K562 (cell line): ENCODE measurements at regions not wholly inside any gene's neighbourhood (a gene's known extent, or its start where the extent isn't known, plus 50 kb on each side); places are given as distances from the start of the nearest gene placed in this dataset.

ENCODE experiments used
- CBFB ChIP-seq: sonication (generic); formaldehyde crosslinking; IDR thresholded peaks from 2 replicates; pipeline ENCODE4 v1.4.0; 2020; ENCODE audit warnings: mild to moderate bottlenecking, missing genetic modification reagents
- EHMT2 ChIP-seq: fragments of 450-650 bp; IDR thresholded peaks from 2 replicates; pipeline ENCODE4 v1.6.1; 2018; ENCODE audit warnings: antibody characterized with exemption
- ILK ChIP-seq: fragments of 450-650 bp; IDR thresholded peaks from 2 replicates; pipeline ENCODE4 v1.6.1; 2016; ENCODE audit warnings: missing genetic modification characterization, low read depth, mild to moderate bottlenecking, missing compliant biosample characterization, moderate library complexity, borderline replicate concordance
- MXD1 ChIP-seq: fragments of 250-450 bp; sonication (Bioruptor Pico); IDR thresholded peaks from 2 replicates; pipeline ENCODE4 v1.8.0; 2021; ENCODE audit warnings: borderline replicate concordance, mild to moderate bottlenecking, moderate library complexity; ENCODE audit not compliant: poor library complexity, severe bottlenecking
- RAD51 ChIP-seq: fragments of 450-650 bp; IDR thresholded peaks from 2 replicates; pipeline ENCODE4 v1.7.1; 2016; ENCODE audit warnings: low read depth, mild to moderate bottlenecking, borderline replicate concordance
- SMARCA4 ChIP-seq: fragments of 450-650 bp; IDR thresholded peaks from 2 replicates; pipeline ENCODE4 v1.6.1; 2016
- TRIM24 ChIP-seq, 2 experiments: fragments of 450-650 bp; IDR thresholded peaks; 2 replicates each; pipeline ENCODE4 v1.6.1; 2016
- U2AF1 ChIP-seq: fragments of 200-400 bp; formaldehyde crosslinking; optimal IDR thresholded peaks from 2 replicates; pipeline ENCODE3; 2017; ENCODE audit warnings: mild to moderate bottlenecking, low read depth, low read length, moderate library complexity
- ZNF655 ChIP-seq: fragments of 250-450 bp; sonication (Bioruptor Pico); IDR thresholded peaks from 2 replicates; pipeline ENCODE4 v1.5.0; 2021
- TF ChIP-seq, protein P1 (sequence below): fragments of 250-450 bp; sonication (Bioruptor Pico); IDR thresholded peaks from 2 replicates; pipeline ENCODE4 v1.5.0; 2022; ENCODE audit warnings: mild to moderate bottlenecking
- TF ChIP-seq, protein P2 (sequence below), 2 experiments: fragments of 450-650 bp in 1 of 2; sonication (generic) in 1 of 2; formaldehyde crosslinking in 1 of 2; IDR thresholded peaks; 2 replicates each; pipeline versions ENCODE4 v1.7.1 to v1.9.0; 2016 to 2022; ENCODE audit warnings: inconsistent platforms in 1 of 2, mild to moderate bottlenecking in 1 of 2, missing genetic modification reagents in 1 of 2
- TF ChIP-seq, protein P3 (sequence below): fragments of 450-650 bp; conservative IDR thresholded peaks from 2 replicates; pipeline ENCODE4 v1.6.1; 2016; ENCODE audit warnings: missing genetic modification characterization, low read depth, mild to moderate bottlenecking, missing compliant biosample characterization, moderate library complexity
- TF ChIP-seq, protein P4 (sequence below): fragments of 450-650 bp; IDR thresholded peaks from 2 replicates; pipeline ENCODE4 v1.6.1; 2016; ENCODE audit warnings: low read depth, mild to moderate bottlenecking, moderate library complexity

DNA sequence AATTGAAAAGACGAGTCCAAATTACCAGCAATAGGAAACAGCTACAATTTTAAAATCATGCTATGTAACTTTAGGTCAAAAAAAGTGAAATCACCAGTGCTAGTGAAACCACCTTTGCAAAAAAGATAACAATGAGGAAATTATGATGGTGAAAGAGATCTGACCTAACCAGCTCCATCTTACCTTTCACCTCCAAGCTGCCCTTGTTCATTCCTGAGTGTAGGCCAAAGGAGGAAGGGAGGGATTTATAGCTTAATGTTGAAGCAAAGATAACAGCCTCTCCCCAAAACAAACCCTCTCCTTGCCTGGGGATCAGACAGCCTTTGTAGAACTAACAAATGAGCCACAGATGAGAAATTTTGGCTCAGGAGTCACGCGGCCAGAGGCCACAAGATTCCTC is 83.2 kb upstream of the EIF5 start (continued):
- TF ChIP-seq EHMT2 (no peak), SMARCA4 (no peak), ILK (tag) (no peak), CBFB (CRISPR knock-in tag) (no peak), RAD51 (no peak), TRIM24 (IDR thresholded peaks at IDR 0.05) (no peak), ZNF655 (no peak), MXD1 (CRISPR knock-in tag) (no peak), U2AF1 (no peak)
- TF ChIP-seq, protein P1, sequence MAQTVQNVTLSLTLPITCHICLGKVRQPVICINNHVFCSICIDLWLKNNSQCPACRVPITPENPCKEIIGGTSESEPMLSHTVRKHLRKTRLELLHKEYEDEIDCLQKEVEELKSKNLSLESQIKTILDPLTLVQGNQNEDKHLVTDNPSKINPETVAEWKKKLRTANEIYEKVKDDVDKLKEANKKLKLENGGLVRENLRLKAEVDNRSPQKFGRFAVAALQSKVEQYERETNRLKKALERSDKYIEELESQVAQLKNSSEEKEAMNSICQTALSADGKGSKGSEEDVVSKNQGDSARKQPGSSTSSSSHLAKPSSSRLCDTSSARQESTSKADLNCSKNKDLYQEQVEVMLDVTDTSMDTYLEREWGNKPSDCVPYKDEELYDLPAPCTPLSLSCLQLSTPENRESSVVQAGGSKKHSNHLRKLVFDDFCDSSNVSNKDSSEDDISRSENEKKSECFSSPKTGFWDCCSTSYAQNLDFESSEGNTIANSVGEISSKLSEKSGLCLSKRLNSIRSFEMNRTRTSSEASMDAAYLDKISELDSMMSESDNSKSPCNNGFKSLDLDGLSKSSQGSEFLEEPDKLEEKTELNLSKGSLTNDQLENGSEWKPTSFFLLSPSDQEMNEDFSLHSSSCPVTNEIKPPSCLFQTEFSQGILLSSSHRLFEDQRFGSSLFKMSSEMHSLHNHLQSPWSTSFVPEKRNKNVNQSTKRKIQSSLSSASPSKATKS (CRISPR knock-in tag): no peak
- TF ChIP-seq, protein P2, sequence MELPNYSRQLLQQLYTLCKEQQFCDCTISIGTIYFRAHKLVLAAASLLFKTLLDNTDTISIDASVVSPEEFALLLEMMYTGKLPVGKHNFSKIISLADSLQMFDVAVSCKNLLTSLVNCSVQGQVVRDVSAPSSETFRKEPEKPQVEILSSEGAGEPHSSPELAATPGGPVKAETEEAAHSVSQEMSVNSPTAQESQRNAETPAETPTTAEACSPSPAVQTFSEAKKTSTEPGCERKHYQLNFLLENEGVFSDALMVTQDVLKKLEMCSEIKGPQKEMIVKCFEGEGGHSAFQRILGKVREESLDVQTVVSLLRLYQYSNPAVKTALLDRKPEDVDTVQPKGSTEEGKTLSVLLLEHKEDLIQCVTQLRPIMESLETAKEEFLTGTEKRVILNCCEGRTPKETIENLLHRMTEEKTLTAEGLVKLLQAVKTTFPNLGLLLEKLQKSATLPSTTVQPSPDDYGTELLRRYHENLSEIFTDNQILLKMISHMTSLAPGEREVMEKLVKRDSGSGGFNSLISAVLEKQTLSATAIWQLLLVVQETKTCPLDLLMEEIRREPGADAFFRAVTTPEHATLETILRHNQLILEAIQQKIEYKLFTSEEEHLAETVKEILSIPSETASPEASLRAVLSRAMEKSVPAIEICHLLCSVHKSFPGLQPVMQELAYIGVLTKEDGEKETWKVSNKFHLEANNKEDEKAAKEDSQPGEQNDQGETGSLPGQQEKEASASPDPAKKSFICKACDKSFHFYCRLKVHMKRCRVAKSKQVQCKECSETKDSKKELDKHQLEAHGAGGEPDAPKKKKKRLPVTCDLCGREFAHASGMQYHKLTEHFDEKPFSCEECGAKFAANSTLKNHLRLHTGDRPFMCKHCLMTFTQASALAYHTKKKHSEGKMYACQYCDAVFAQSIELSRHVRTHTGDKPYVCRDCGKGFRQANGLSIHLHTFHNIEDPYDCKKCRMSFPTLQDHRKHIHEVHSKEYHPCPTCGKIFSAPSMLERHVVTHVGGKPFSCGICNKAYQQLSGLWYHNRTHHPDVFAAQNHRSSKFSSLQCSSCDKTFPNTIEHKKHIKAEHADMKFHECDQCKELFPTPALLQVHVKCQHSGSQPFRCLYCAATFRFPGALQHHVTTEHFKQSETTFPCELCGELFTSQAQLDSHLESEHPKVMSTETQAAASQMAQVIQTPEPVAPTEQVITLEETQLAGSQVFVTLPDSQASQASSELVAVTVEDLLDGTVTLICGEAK (IDR thresholded peaks at IDR 0.05): no peak
- TF ChIP-seq, protein P2 (CRISPR knock-in tag; IDR thresholded peaks at IDR 0.05): no peak
- TF ChIP-seq, protein P3, sequence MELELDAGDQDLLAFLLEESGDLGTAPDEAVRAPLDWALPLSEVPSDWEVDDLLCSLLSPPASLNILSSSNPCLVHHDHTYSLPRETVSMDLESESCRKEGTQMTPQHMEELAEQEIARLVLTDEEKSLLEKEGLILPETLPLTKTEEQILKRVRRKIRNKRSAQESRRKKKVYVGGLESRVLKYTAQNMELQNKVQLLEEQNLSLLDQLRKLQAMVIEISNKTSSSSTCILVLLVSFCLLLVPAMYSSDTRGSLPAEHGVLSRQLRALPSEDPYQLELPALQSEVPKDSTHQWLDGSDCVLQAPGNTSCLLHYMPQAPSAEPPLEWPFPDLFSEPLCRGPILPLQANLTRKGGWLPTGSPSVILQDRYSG (tag): peak; percentile 43; the same call in 1 of the 2 replicates
- TF ChIP-seq, protein P4, sequence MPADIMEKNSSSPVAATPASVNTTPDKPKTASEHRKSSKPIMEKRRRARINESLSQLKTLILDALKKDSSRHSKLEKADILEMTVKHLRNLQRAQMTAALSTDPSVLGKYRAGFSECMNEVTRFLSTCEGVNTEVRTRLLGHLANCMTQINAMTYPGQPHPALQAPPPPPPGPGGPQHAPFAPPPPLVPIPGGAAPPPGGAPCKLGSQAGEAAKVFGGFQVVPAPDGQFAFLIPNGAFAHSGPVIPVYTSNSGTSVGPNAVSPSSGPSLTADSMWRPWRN: no peak
